GM12875 (cell line): ENCODE measurements at regions not wholly inside any gene's neighbourhood (a gene's known extent, or its start where the extent isn't known, plus 50 kb on each side); places are given as distances from the start of the nearest gene placed in this dataset.

Source experiments
- H3K4me3 ChIP-seq: one replicate; pipeline ENCODE4 v1.5.1; 2011; ENCODE audit warnings: low read depth, low read length, control low read depth
- TF ChIP-seq, protein P1 (sequence below): IDR thresholded peaks from 2 replicates; pipeline ENCODE4 v1.5.1; 2011; ENCODE audit warnings: low read depth, mild to moderate bottlenecking, control low read depth, inconsistent platforms, low read length, moderate library complexity, borderline replicate concordance; ENCODE audit not compliant: insufficient read depth

DNA sequence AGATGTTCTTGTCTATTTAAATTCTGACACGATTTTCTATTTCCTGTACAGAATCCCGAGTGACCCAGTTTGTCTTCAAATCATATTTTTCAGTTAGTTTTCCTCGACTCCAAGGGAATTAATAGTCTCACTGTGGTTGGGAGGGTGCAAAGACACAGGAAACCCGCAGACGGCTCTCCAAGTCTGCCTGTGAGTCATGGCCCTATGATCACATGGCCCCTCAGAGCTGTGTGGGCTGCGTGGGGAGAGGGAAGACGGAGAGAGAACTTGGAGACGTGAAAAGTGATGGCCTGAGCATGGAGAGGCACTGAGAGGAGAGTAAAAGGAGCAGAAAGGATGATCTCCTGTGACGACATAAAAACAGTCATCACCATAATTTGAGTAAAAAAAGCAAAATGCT is 989.9 kb downstream of the DCDC2C start:
- TF ChIP-seq, protein P1, sequence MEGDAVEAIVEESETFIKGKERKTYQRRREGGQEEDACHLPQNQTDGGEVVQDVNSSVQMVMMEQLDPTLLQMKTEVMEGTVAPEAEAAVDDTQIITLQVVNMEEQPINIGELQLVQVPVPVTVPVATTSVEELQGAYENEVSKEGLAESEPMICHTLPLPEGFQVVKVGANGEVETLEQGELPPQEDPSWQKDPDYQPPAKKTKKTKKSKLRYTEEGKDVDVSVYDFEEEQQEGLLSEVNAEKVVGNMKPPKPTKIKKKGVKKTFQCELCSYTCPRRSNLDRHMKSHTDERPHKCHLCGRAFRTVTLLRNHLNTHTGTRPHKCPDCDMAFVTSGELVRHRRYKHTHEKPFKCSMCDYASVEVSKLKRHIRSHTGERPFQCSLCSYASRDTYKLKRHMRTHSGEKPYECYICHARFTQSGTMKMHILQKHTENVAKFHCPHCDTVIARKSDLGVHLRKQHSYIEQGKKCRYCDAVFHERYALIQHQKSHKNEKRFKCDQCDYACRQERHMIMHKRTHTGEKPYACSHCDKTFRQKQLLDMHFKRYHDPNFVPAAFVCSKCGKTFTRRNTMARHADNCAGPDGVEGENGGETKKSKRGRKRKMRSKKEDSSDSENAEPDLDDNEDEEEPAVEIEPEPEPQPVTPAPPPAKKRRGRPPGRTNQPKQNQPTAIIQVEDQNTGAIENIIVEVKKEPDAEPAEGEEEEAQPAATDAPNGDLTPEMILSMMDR, result no peak
- no peak overlapping the region for H3K4me3 ChIP-seq

DNA sequence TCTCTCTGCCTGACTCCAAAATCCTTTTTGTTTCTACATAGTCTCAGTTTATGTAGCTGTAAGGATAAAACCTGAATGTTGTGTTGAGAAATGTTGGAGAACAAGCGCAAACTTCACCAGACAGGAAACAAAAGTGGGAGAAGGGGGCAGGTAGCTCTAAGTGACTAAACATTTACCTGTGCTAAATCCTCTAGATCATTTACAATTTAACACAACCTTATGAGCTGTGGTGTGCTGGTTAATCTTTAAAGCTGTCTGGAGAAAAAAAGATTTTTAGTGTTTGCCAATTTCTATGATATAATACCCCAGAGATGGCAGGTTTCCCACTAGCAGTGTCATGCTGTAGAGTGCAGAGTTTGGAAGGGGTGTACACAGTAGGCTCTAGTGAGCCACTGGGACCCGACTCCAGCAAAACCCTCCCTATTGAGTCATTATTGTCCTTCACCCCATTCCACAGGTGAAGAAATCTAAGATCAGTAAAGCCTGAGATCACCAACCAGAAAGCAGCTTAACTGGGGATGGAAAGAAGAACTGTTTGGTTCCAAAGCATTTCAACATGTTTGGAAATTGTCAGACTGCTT is 992.0 kb downstream of the DCDC2C start:
- no peak overlapping the region for H3K4me3 ChIP-seq
- TF ChIP-seq, protein P1, result no peak

DNA sequence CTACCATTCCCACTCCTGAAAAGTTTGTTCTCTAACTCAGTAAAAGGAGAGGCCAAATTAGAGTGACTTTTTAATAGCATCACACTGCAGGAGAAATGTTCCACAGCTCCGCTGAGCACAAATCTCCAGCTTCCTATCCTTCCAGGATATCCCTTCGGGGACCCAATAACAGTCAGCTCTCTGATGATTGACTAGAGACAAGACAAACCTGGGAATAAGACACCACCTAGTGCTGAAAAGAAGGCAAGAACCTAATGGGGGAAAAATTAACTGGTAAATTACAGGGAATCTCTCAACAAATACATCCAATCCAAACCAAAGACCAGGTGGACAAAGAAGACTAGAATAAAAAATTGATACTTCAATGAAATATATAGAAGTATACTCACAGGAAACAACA is 977.1 kb upstream of the SOX11 start:
- no peak overlapping the region for H3K4me3 ChIP-seq
- TF ChIP-seq, protein P1, result no peak

DNA sequence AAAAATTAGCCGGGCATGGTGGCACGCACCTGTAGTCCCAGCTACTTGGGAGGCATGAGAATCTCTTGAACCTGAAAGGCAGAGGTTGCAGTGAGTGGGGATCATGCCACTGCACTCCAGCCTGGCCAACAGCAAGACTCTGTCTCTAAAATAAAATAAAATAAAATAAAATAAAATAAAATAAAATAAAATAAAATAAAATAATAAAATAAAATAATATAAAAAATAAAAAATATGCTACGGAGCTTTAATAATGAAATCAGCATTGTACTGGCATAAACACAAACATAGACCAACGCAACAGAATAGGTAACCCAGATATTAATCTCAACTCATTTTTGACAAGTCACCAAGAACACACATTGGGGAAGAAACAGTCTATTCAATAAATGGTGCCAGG is 973.4 kb upstream of the SOX11 start:
- no peak overlapping the region for H3K4me3 ChIP-seq
- TF ChIP-seq, protein P1, result no peak

DNA sequence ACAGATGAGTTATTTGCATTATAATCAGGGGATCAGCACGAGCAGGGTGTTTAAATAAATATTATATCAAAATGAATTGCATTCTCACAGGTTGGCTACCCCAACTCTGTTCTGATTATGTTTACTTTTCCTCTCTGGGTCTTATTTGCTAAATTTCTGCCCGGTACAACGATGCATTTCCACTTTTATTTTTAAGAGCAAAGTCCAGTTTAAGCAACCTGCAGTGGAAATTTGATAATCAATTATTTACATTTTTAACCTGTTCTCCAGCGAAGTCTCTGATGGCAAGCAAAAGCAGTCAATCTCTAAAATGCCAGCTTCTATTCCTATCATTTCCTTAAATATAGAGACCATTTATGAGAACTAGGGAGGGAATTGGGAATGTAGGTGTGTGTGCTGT is 966.6 kb upstream of the SOX11 start:
- no peak overlapping the region for H3K4me3 ChIP-seq
- TF ChIP-seq, protein P1, result no peak

DNA sequence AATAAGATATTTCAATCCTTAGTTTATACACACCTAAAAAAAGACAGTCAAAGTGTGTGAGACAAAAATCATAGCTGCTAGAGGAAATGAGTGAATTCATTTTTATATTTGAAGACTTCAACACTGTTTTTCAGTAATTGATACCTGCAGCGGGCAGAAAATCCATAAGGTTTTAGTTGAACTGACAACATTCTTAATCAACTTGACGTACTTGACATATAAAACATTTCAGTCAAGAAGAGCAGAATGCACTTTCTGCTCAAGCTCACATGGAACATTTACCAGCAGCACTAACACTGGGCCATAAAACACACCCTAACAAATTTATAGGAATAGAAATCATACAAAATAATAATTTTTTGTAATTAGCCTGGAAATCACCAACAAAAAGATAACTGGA is 959.6 kb upstream of the SOX11 start:
- TF ChIP-seq, protein P1, result no peak
- no peak overlapping the region for H3K4me3 ChIP-seq

DNA sequence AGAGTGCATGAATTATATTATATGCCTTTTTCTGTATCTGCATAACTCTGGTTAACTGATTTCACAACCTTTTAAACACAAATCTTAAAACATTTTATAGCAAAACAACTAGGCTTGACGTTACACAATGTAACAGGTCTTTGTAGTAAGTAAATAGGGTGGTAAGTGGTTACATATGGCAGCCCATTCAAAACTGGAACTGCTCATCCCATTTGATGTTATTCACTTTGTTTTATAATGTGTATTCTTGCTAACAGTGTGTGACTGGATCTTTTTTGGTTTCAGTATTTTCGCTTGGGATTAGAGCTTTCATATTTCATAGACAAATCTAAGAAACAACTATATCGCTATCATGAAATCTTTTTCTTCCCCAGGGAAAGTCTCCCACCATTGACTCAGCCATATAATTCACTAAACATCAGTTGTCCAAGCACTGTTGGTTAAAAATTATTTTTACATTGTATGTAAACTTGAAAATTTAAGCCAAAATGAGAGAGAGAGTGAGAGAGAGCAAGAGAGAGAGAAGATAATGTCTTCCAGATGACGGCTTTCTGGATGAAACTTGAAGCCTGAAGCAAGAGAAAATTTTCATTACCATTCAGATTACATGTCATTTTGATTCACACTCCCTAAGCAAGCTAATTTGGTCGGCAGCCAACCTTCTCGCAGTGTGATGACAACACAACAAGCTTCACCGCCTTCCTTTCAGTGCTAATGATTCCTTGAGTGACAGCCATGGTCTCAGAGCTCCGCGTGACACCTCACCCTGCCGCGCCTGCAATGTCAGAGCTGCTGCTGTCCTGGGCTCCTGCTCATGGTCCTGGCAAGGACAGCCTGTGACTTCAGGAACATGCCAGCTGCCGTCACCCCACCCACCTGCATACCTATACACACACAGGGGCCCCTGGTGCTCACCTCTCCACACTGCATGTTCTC is 946.9 kb upstream of the SOX11 start:
- TF ChIP-seq, protein P1, result no peak
- no peak overlapping the region for H3K4me3 ChIP-seq
